ENCODE measurements at regions not wholly inside any gene's neighbourhood (a gene's known extent, or its start where the extent isn't known, plus 50 kb on each side); places are given as distances from the start of the nearest gene placed in this dataset.

GRCh38 chr6:144835322-144835973 lies 550.3 kb downstream of the UTRN start:
- TF ChIP-seq USF2 (CRISPR knock-in tag; IDR thresholded peaks at IDR 0.05) (no peak), CTCF (IDR thresholded peaks at IDR 0.05) (no peak), CREB1 (CRISPR knock-in tag; IDR thresholded peaks at IDR 0.05) (no peak), JUN (CRISPR knock-in tag; IDR thresholded peaks at IDR 0.05) (no peak), CREM (CRISPR knock-in tag; IDR thresholded peaks at IDR 0.05) (no peak)

All from WTC11 (cell line).